ENCODE measurements at regions not wholly inside any gene's neighbourhood (a gene's known extent, or its start where the extent isn't known, plus 50 kb on each side); places are given as distances from the start of the nearest gene placed in this dataset.

GRCh38 chr17:20927308-20927977 is 115.4 kb downstream of the USP22 start:
- TF ChIP-seq POLR2A (IDR thresholded peaks at IDR 0.05) = no peak
- TF ChIP-seq CTCF (IDR thresholded peaks at IDR 0.05) = no peak
